Thyroid gland (tissue), 4 donors: ENCODE measurements at regions not wholly inside any gene's neighbourhood (a gene's known extent, or its start where the extent isn't known, plus 50 kb on each side); places are given as distances from the start of the nearest gene placed in this dataset.

Experiments used
- POLR2A ChIP-seq, 2 donors: fragments of 450-650 bp; IDR thresholded peaks; one replicate each; pipeline ENCODE4 v1.6.1; 2017; ENCODE audit warnings: antibody characterized with exemption in 2 of 2, mild to moderate bottlenecking in 2 of 2, moderate library complexity in 1 of 2
- TF ChIP-seq, protein P1 (sequence below), 6 experiments: fragments of 200-600 bp in 3 of 6; fragments of 450-650 bp in 3 of 6; sonication (generic) in 3 of 6; IDR thresholded peaks; one replicate each; pipeline ENCODE4 v1.5.1; 2016 to 2019; ENCODE audit warnings: antibody characterized with exemption in 6 of 6, mild to moderate bottlenecking in 2 of 6, inconsistent platforms in 1 of 6, moderate library complexity in 1 of 6

GRCh38 chr7:35492451-35493175 is 202.3 kb downstream of the HERPUD2 start:
- TF ChIP-seq, protein P1, sequence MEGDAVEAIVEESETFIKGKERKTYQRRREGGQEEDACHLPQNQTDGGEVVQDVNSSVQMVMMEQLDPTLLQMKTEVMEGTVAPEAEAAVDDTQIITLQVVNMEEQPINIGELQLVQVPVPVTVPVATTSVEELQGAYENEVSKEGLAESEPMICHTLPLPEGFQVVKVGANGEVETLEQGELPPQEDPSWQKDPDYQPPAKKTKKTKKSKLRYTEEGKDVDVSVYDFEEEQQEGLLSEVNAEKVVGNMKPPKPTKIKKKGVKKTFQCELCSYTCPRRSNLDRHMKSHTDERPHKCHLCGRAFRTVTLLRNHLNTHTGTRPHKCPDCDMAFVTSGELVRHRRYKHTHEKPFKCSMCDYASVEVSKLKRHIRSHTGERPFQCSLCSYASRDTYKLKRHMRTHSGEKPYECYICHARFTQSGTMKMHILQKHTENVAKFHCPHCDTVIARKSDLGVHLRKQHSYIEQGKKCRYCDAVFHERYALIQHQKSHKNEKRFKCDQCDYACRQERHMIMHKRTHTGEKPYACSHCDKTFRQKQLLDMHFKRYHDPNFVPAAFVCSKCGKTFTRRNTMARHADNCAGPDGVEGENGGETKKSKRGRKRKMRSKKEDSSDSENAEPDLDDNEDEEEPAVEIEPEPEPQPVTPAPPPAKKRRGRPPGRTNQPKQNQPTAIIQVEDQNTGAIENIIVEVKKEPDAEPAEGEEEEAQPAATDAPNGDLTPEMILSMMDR (IDR thresholded peaks at IDR 0.05) = no peak
- TF ChIP-seq POLR2A (IDR thresholded peaks at IDR 0.05) = no peak
